Body of pancreas (tissue), 4 donors: ENCODE measurements at regions not wholly inside any gene's neighbourhood (a gene's known extent, or its start where the extent isn't known, plus 50 kb on each side); places are given as distances from the start of the nearest gene placed in this dataset.

Source experiments
- POLR2A ChIP-seq, 3 donors: fragments of 450-650 bp; IDR thresholded peaks; one replicate each; pipeline ENCODE4 v1.6.1; 2016; ENCODE audit warnings: antibody characterized with exemption in 3 of 3, mild to moderate bottlenecking in 2 of 3
- TF ChIP-seq, protein P1 (sequence below), 7 experiments: fragments of 450-650 bp in 4 of 7; fragments of 200-600 bp in 3 of 7; sonication (generic) in 3 of 7; IDR thresholded peaks; one replicate each; pipeline ENCODE4 v1.5.1; 2016 to 2019; ENCODE audit warnings: antibody characterized with exemption in 7 of 7

DNA sequence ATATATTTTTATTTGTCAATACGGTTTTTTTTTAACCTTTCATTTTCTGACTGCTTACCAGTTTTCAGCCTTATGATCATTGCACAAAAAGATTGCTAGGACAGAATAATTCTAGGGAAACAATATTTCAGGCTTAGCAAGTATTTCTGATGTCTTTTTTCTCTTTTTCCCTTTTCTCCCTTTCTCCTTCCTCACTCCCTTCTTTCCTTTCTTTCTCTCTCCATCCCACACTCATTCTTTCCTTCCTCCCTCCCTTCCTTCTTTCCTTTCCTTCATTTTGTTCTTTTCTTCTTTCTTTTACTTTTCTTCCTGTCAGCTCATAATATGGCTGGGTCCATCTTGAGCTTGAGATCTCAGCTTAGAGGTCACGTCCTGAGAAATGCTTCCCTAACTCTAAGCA lies 601.4 kb upstream of the NOVA1 start:
- TF ChIP-seq, protein P1, sequence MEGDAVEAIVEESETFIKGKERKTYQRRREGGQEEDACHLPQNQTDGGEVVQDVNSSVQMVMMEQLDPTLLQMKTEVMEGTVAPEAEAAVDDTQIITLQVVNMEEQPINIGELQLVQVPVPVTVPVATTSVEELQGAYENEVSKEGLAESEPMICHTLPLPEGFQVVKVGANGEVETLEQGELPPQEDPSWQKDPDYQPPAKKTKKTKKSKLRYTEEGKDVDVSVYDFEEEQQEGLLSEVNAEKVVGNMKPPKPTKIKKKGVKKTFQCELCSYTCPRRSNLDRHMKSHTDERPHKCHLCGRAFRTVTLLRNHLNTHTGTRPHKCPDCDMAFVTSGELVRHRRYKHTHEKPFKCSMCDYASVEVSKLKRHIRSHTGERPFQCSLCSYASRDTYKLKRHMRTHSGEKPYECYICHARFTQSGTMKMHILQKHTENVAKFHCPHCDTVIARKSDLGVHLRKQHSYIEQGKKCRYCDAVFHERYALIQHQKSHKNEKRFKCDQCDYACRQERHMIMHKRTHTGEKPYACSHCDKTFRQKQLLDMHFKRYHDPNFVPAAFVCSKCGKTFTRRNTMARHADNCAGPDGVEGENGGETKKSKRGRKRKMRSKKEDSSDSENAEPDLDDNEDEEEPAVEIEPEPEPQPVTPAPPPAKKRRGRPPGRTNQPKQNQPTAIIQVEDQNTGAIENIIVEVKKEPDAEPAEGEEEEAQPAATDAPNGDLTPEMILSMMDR (IDR thresholded peaks at IDR 0.05), result no peak
- no peak for TF ChIP-seq POLR2A (IDR thresholded peaks at IDR 0.05)
